ENCODE measurements at regions not wholly inside any gene's neighbourhood (a gene's known extent, or its start where the extent isn't known, plus 50 kb on each side); places are given as distances from the start of the nearest gene placed in this dataset.
"Not testable (repeated sequence)": the region's sequence is repeated elsewhere in the genome, so short reads cannot be mapped to it uniquely, and the experiment has no call there.

GRCh38 chr10:42898037-42898960, 115.7 kb downstream of the BMS1 start:
- no peak for TF ChIP-seq CTCF (conservative IDR thresholded peaks at IDR 0.05; ENCODE audit: low read depth, low read length)
- H3K4me3 ChIP-seq (ENCODE audit: low read length), result no peak overlapping the region
- DNase-seq (ENCODE audit: low read depth), result no peak

- no peak for TF ChIP-seq CTCF (conservative IDR thresholded peaks at IDR 0.05; ENCODE audit: low read depth, low read length)
- no peak for DNase-seq (ENCODE audit: low read depth)
- H3K4me3 ChIP-seq (ENCODE audit: low read length), result no peak overlapping the region
Measured at GRCh38 chr10:42899036-42899435, 116.4 kb downstream of the BMS1 start.

GRCh38 chr10:42900346-42900745, 117.8 kb downstream of the BMS1 start:
- not testable (repeated sequence) for DNase-seq (ENCODE audit: low read depth); H3K4me3 ChIP-seq (ENCODE audit: low read length)

GRCh38 chr10:42911359-42911758, 128.8 kb downstream of the BMS1 start:
- no peak overlapping the region for H3K4me3 ChIP-seq (ENCODE audit: low read length)
- TF ChIP-seq CTCF (conservative IDR thresholded peaks at IDR 0.05; ENCODE audit: low read depth, low read length), result no peak
- DNase-seq (ENCODE audit: low read depth), result no peak

- DNase-seq (ENCODE audit: low read depth), result no peak
- TF ChIP-seq CTCF (conservative IDR thresholded peaks at IDR 0.05; ENCODE audit: low read depth, low read length), result no peak
- no peak overlapping the region for H3K4me3 ChIP-seq (ENCODE audit: low read length)
Measured at GRCh38 chr10:42916974-42917373, 134.4 kb downstream of the BMS1 start.

- H3K4me3 ChIP-seq (ENCODE audit: low read length), result no peak overlapping the region
- DNase-seq (ENCODE audit: low read depth), result no peak
- TF ChIP-seq CTCF (conservative IDR thresholded peaks at IDR 0.05; ENCODE audit: low read depth, low read length), result no peak
Measured at GRCh38 chr10:42917821-42918220, 135.2 kb downstream of the BMS1 start.

- no peak for TF ChIP-seq CTCF (conservative IDR thresholded peaks at IDR 0.05; ENCODE audit: low read depth, low read length)
- DNase-seq (ENCODE audit: low read depth), result no peak
- no peak overlapping the region for H3K4me3 ChIP-seq (ENCODE audit: low read length)
Measured at GRCh38 chr10:42921951-42922350, 139.4 kb downstream of the BMS1 start.

Measured in retinal pigment epithelial cell (primary cell).